Neural progenitor cell (in vitro differentiated cells): ENCODE measurements at regions not wholly inside any gene's neighbourhood (a gene's known extent, or its start where the extent isn't known, plus 50 kb on each side); places are given as distances from the start of the nearest gene placed in this dataset.

Experiments
- EZH2 ChIP-seq: fragments of 200-600 bp; sonication (generic); IDR thresholded peaks from 2 replicates; pipeline ENCODE4 v1.6.1; 2017; ENCODE audit warnings: antibody characterized with exemption, mild to moderate bottlenecking, moderate library complexity
- TF ChIP-seq, protein P1 (sequence below): fragments of 200-600 bp; sonication (generic); IDR thresholded peaks from 2 replicates; pipeline ENCODE4 v1.5.1; 2017; ENCODE audit warnings: antibody characterized with exemption, mild to moderate bottlenecking

DNA sequence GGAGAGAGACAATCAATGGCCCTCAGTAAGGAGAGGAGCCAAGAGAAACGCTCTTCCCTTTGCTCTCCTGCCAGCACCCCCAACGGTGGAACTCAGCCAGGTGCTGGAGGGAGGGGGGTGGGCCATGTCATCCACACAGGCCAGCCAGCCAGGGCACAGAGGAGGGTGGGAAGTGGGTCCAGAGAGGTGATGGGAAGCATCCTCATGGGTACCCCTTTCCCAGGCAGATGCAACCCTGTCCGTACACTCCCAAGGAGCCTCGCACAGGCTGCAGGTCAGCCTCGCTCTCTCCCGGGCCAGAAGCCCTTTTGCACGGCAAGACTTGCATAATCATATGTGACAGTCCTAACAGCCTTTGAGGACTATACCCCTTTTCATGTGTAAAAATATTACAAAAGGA lies 142.0 kb upstream of the NAMPT start:
- TF ChIP-seq, protein P1, sequence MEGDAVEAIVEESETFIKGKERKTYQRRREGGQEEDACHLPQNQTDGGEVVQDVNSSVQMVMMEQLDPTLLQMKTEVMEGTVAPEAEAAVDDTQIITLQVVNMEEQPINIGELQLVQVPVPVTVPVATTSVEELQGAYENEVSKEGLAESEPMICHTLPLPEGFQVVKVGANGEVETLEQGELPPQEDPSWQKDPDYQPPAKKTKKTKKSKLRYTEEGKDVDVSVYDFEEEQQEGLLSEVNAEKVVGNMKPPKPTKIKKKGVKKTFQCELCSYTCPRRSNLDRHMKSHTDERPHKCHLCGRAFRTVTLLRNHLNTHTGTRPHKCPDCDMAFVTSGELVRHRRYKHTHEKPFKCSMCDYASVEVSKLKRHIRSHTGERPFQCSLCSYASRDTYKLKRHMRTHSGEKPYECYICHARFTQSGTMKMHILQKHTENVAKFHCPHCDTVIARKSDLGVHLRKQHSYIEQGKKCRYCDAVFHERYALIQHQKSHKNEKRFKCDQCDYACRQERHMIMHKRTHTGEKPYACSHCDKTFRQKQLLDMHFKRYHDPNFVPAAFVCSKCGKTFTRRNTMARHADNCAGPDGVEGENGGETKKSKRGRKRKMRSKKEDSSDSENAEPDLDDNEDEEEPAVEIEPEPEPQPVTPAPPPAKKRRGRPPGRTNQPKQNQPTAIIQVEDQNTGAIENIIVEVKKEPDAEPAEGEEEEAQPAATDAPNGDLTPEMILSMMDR: no peak
- TF ChIP-seq EZH2: no peak
